Fibroblast of lung (primary cell): ENCODE measurements at regions not wholly inside any gene's neighbourhood (a gene's known extent, or its start where the extent isn't known, plus 50 kb on each side); places are given as distances from the start of the nearest gene placed in this dataset.

Experiments
- EZH2 ChIP-seq: IDR thresholded peaks from 2 replicates; pipeline ENCODE4 v1.5.1; 2012; ENCODE audit warnings: low read length, control low read depth, mild to moderate bottlenecking; ENCODE audit errors: missing control alignments
- TF ChIP-seq, protein P1 (sequence below), 2 donors: IDR thresholded peaks in 1 of 2; conservative IDR thresholded peaks in 1 of 2; 1 replicate in 1 of 2; 2 replicates in 1 of 2; pipeline ENCODE4 v1.5.1; 2011 to 2012; ENCODE audit warnings: low read length in 2 of 2, control low read depth in 1 of 2, inconsistent platforms in 1 of 2, low read depth in 1 of 2, mild to moderate bottlenecking in 1 of 2

DNA sequence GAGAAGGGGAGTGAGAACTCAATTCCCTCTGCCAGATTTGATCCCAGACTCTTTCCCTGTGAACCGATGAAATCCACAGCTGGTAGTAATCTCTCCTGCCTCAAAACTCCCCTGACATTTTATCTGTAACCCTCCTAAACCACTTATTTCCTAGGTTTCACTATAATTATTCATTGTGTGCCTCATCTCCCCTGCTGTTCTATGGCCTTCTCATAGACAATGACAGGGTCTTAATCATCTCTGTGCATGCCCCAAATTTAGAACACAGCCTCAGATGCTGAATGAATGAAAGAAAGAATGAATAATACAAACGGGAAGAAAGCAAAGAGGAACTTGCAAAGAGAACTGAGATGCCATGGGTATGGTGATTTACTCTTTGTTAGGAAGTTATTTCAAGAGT, 451.1 kb downstream of the HS3ST3B1 start:
- TF ChIP-seq, protein P1, sequence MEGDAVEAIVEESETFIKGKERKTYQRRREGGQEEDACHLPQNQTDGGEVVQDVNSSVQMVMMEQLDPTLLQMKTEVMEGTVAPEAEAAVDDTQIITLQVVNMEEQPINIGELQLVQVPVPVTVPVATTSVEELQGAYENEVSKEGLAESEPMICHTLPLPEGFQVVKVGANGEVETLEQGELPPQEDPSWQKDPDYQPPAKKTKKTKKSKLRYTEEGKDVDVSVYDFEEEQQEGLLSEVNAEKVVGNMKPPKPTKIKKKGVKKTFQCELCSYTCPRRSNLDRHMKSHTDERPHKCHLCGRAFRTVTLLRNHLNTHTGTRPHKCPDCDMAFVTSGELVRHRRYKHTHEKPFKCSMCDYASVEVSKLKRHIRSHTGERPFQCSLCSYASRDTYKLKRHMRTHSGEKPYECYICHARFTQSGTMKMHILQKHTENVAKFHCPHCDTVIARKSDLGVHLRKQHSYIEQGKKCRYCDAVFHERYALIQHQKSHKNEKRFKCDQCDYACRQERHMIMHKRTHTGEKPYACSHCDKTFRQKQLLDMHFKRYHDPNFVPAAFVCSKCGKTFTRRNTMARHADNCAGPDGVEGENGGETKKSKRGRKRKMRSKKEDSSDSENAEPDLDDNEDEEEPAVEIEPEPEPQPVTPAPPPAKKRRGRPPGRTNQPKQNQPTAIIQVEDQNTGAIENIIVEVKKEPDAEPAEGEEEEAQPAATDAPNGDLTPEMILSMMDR (conservative IDR thresholded peaks at IDR 0.05 in 1 of 2, IDR thresholded peaks at IDR 0.05 in 1 of 2; ENCODE audit: low read depth in 1 of 2, low read length in 2 of 2), result no peak
- no peak for TF ChIP-seq EZH2
